Lung (tissue), 11 donors: ENCODE measurements at regions not wholly inside any gene's neighbourhood (a gene's known extent, or its start where the extent isn't known, plus 50 kb on each side); places are given as distances from the start of the nearest gene placed in this dataset.

Experiments used
- ATAC-seq: fragments of 200-7000 bp; cut with Tn5 transposase; one replicate; pipeline ENCODE4 v1.9.1; 2020; ENCODE audit warnings: moderate number of reproducible peaks; ENCODE audit not compliant: insufficient read depth, low FRiP score
- DNase-seq, 3 donors: peaks; one replicate each; pipeline ENCODE4 v3.0.0-alpha.2; 2013 to 2017
- H3K27ac ChIP-seq, 2 donors: one replicate each; pipeline ENCODE4 v1.5.1; 2013; ENCODE audit warnings: mild to moderate bottlenecking in 2 of 2, moderate library complexity in 2 of 2, control low read depth in 1 of 2, inconsistent platforms in 1 of 2, low read depth in 1 of 2, low read length in 1 of 2
- H3K27me3 ChIP-seq, 3 donors: one replicate each; pipeline ENCODE4 v1.5.1; 2013; ENCODE audit warnings: low read length in 2 of 3; ENCODE audit not compliant: control insufficient read depth in 3 of 3, insufficient read depth in 3 of 3
- H3K36me3 ChIP-seq, 4 donors: one replicate each; pipeline ENCODE4 v1.5.1; 2013; ENCODE audit warnings: low read length in 4 of 4, mild to moderate bottlenecking in 1 of 4, moderate library complexity in 1 of 4; ENCODE audit not compliant: control insufficient read depth in 4 of 4, insufficient read depth in 4 of 4
- H3K4me1 ChIP-seq, 5 donors: one replicate each; pipeline ENCODE4 v1.5.1; 2013; ENCODE audit warnings: low read length in 5 of 5, mild to moderate bottlenecking in 2 of 5, moderate library complexity in 1 of 5; ENCODE audit not compliant: control insufficient read depth in 5 of 5, insufficient read depth in 5 of 5
- H3K4me3 ChIP-seq: one replicate; pipeline ENCODE4 v1.5.1; 2013; ENCODE audit warnings: mild to moderate bottlenecking, control low read depth, moderate library complexity
- H3K9ac ChIP-seq, 2 donors: one replicate each; pipeline ENCODE4 v1.5.1; 2013; ENCODE audit warnings: low read length in 2 of 2, control low read depth in 1 of 2; ENCODE audit not compliant: insufficient read depth in 1 of 2
- H3K9me3 ChIP-seq, 4 donors: one replicate each; pipeline ENCODE4 v1.5.1; 2013; ENCODE audit warnings: low read length in 3 of 4, mild to moderate bottlenecking in 1 of 4, moderate library complexity in 1 of 4; ENCODE audit not compliant: control insufficient read depth in 4 of 4, insufficient read depth in 3 of 4
- WGBS, 2 donors: extraction: QIAGEN DNeasy Blood & Tissue Kit; methylation state at CpG; one replicate each; pipeline ENCODE4 v1.1.7; 2013; 5-methylcytosine and 5-hydroxymethylcytosine counted together
- TF ChIP-seq, protein P1 (sequence below): IDR thresholded peaks from 2 replicates; pipeline ENCODE4 v1.5.1; 2012; ENCODE audit warnings: mild to moderate bottlenecking; ENCODE audit errors: control extremely low read depth, extremely low read depth
- donor health status: control.
- donor health status: control.
- donor health status: Bipolar disorder and iron deficiency.
- donor health status: healthy.
- donor health status: DM: yes; HTN: yes; CAD: no.

DNA sequence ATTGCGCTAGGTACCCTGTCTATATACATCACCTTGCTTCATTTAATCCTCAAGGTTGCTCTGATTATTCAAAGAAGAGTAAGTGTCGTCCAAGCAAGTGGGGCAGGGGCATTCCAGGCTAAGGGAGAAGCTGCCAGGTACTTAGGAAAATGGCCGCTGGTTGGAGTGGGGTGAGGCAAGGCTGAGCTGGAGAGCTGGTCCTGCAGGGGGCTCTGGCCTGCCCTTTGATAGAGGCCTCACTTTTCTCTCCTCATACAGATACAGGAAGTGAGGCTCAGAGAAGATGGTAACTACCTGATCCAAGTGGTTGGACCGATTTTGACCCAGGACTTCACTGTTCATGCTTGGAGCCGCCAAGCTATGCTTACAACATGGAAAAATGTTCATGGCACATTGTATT lies 86.9 kb upstream of the ZBTB40 start:
- H3K4me3 ChIP-seq: no peak overlapping the region
- 74 to 85% methylated on average over 5 of the region's 5 CpGs for WGBS, 2 donors
- TF ChIP-seq, protein P1, sequence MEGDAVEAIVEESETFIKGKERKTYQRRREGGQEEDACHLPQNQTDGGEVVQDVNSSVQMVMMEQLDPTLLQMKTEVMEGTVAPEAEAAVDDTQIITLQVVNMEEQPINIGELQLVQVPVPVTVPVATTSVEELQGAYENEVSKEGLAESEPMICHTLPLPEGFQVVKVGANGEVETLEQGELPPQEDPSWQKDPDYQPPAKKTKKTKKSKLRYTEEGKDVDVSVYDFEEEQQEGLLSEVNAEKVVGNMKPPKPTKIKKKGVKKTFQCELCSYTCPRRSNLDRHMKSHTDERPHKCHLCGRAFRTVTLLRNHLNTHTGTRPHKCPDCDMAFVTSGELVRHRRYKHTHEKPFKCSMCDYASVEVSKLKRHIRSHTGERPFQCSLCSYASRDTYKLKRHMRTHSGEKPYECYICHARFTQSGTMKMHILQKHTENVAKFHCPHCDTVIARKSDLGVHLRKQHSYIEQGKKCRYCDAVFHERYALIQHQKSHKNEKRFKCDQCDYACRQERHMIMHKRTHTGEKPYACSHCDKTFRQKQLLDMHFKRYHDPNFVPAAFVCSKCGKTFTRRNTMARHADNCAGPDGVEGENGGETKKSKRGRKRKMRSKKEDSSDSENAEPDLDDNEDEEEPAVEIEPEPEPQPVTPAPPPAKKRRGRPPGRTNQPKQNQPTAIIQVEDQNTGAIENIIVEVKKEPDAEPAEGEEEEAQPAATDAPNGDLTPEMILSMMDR: no peak
- H3K9me3 ChIP-seq: peaks cover 0 to 3% (median 0%) of the 10 kb centered on the region in 4 donors
- no peak overlapping the region for H3K9ac ChIP-seq
- peaks cover 0 to 18% (median 3%) of the 10 kb centered on the region in 3 donors for H3K27me3 ChIP-seq
- no peaks in the 10 kb centered on the region for H3K36me3 ChIP-seq
- no peak overlapping the region for H3K27ac ChIP-seq
- ATAC-seq (no peak), DNase-seq (no peak)
- H3K4me1 ChIP-seq: peaks cover 0 to 3% (median 0%) of the 10 kb centered on the region in 5 donors

DNA sequence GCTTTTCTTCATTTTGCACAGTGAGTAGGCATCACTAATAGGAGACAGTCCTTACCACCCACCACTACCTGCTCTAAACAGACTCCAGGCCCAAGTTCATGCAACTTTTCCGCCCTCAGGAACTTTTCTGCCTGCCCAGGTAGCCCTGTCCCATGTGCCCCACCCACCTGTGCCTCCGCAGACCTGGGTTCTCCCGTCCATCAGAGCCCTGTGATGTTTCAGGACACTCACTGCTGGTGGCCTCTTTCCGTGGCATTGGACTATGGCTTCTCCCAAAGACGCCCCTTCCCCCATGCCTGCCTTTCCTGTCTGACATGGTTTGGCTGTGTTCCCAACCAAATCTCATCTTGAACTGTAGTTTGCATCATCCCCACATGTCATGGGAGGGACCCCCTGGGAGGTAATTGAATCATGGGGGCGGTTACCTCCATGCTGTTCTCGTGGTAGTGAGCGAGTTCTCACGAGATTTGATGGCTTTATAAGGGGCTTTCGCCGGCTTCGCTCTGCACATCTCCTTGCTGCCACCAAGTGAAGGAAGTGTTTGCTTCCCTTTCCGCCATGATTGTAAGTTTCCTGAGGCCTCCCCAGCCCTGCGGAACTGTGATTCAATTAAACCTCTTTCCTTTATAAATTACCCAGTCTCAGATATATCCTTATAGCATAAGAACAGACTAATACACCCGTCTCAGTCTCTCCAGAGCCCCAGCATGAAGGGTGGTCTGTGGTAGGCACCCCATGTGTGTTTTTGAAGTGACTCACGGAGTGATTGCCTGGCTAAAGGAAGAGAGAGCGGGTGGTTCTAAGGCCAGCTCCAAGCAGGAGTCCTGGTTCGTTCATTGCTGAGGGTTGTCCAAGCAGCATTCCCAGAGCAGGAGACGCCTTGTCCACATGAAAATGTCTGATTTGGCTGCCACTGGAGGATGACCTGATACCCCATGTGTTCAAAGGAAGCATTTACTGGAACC lies 86.0 kb upstream of the ZBTB40 start:
- no peaks in the 10 kb centered on the region for H3K36me3 ChIP-seq
- 85% methylated on average over 19 of the region's 19 CpGs for WGBS, 2 donors
- no peak overlapping the region for H3K27ac ChIP-seq
- peaks cover 0 to 18% (median 3%) of the 10 kb centered on the region in 3 donors for H3K27me3 ChIP-seq
- no peak overlapping the region for H3K9ac ChIP-seq
- peaks cover 0 to 6% (median 0%) of the 10 kb centered on the region in 4 donors for H3K9me3 ChIP-seq
- ATAC-seq (no peak), DNase-seq (no peak)
- peaks cover 0 to 3% (median 0%) of the 10 kb centered on the region in 5 donors for H3K4me1 ChIP-seq
- TF ChIP-seq, protein P1: no peak
- H3K4me3 ChIP-seq: no peak overlapping the region

DNA sequence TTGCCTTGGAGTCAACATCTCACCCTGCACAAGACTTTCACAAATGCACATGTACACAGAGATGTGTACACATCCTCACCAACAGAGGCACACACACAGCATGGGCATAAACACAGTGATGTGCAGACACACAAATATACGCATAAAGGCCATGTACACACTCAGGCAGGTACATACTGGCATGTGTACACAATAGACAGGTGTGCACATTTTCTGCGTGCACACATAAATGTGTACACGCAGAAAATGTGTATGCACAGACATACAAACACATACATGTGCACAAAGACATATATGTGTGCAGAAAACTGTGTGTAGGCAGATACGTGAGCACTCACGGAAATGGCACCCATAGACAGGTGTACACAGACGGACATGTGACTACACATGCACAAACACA lies 85.3 kb upstream of the ZBTB40 start:
- Histone ChIP-seq H3K27me3 (peaks cover 0 to 14% (median 3%) of the 10 kb centered on the region in 3 donors), H3K4me3 (no peak overlapping the region), H3K4me1 (peaks cover 0 to 3% (median 0%) of the 10 kb centered on the region in 5 donors), H3K27ac (no peak overlapping the region), H3K36me3 (no peaks in the 10 kb centered on the region), H3K9me3 (peaks cover 0 to 7% (median 0%) of the 10 kb centered on the region in 4 donors), H3K9ac (no peak overlapping the region)
- 93 to 95% methylated on average over 6 of the region's 6 CpGs for WGBS, 2 donors
- TF ChIP-seq, protein P1: no peak
- DNase-seq (no peak), ATAC-seq (no peak)
